ENCODE measurements at regions not wholly inside any gene's neighbourhood (a gene's known extent, or its start where the extent isn't known, plus 50 kb on each side); places are given as distances from the start of the nearest gene placed in this dataset.
"Not testable (repeated sequence)": the region's sequence is repeated elsewhere in the genome, so short reads cannot be mapped to it uniquely, and the experiment has no call there.

DNA sequence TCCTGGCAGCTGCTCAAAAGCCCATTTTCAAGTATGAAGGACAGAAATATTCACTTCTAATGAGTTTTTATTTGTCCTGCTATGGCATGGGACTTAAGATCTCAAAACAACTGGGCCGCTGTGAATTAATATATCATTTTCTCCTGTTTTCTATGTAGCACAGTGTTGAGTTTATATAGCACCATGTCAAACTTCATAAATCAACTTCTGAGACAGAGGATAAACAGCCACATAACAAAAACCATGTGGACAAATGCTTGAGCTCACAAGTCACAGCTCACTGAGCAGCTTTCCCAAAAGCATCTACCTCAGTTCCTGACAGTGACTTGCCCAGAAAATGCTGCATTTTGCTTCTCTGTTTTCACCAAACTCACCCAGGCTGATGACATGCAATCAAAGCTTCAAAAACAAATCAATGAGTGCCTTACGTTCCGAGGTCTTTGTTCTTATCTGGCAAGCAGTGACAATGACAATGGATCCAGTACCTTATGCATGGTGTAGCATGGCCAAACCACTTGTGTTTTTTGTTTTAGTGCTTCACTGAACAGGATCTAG, 722.6 kb downstream of the LRRIQ3 start:
- TF ChIP-seq, protein P1, sequence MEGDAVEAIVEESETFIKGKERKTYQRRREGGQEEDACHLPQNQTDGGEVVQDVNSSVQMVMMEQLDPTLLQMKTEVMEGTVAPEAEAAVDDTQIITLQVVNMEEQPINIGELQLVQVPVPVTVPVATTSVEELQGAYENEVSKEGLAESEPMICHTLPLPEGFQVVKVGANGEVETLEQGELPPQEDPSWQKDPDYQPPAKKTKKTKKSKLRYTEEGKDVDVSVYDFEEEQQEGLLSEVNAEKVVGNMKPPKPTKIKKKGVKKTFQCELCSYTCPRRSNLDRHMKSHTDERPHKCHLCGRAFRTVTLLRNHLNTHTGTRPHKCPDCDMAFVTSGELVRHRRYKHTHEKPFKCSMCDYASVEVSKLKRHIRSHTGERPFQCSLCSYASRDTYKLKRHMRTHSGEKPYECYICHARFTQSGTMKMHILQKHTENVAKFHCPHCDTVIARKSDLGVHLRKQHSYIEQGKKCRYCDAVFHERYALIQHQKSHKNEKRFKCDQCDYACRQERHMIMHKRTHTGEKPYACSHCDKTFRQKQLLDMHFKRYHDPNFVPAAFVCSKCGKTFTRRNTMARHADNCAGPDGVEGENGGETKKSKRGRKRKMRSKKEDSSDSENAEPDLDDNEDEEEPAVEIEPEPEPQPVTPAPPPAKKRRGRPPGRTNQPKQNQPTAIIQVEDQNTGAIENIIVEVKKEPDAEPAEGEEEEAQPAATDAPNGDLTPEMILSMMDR (IDR thresholded peaks at IDR 0.05; ENCODE audit: insufficient read depth, low read depth, low read length, missing control alignments) = no peak
- no peak for DNase-seq (ENCODE audit: low read depth)
- no peak overlapping the region for H3K4me3 ChIP-seq (ENCODE audit: low read depth, low read length)

DNA sequence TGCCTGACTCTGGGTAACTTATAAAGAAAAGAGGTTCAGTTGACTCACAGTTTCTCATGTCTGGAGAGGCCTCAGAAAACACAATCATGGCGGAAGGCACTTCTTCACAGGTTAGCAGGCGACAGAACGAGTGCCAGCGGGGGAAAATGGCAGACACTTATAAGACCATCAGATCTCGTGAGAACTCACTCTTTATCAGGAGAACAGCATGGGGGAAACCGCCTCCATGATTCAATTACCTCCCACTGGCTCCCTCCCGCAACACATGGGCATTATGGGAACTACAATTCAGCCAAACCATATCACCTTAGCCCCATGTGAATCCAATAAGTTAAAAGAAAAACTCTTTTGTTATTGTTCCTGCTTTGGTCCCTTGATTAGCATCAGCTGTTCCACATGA, 725.2 kb downstream of the LRRIQ3 start:
- TF ChIP-seq, protein P1 (IDR thresholded peaks at IDR 0.05; ENCODE audit: insufficient read depth, low read depth, low read length, missing control alignments) = no peak
- DNase-seq (ENCODE audit: low read depth) = no peak
- H3K4me3 ChIP-seq (ENCODE audit: low read depth, low read length) = no peak overlapping the region

DNA sequence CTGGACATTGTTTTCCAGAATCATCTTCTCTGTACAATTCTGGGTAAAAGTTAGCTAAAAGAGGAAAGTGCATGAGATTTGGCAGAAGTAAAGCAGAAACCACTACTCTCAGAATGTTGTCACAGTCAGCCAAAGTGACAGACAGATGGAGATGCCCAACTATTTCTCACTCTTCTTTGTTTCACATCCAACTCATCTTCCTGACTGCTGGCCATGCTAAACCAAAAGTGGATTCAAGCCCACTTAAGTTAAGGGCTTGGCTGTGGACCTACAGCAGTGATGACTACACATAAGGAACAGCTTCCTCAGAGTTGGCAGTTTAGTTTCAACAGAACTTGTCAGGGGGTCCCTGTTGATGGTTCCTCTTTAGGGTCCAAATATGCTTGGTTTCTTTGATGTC, 730.2 kb downstream of the LRRIQ3 start:
- DNase-seq (ENCODE audit: low read depth) = no peak
- H3K4me3 ChIP-seq (ENCODE audit: low read depth, low read length) = no peak overlapping the region
- TF ChIP-seq, protein P1 (IDR thresholded peaks at IDR 0.05; ENCODE audit: insufficient read depth, low read depth, low read length, missing control alignments) = no peak

DNA sequence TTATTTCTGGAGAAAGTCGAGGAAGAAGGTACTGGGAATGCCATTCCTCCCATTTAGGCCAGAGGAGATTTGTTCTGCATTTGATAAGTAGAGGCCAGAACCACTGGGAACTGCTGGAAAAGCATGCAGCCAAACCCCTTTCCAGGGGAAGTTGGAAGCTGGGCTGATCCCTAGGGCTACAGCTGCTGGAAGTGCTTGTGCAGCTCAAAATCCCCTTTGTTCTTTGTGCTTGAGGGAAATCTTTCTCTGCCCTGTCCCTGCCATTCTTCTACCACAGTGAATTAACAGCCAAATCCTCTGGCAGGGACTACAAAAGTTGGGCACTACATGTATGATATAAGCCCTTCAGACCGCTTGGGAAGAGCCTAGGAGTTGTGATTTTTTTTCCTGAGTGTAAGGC, 734.1 kb downstream of the LRRIQ3 start:
- DNase-seq (ENCODE audit: low read depth) = no peak
- TF ChIP-seq, protein P1 (IDR thresholded peaks at IDR 0.05; ENCODE audit: insufficient read depth, low read depth, low read length, missing control alignments) = no peak
- H3K4me3 ChIP-seq (ENCODE audit: low read depth, low read length) = no peak overlapping the region

DNA sequence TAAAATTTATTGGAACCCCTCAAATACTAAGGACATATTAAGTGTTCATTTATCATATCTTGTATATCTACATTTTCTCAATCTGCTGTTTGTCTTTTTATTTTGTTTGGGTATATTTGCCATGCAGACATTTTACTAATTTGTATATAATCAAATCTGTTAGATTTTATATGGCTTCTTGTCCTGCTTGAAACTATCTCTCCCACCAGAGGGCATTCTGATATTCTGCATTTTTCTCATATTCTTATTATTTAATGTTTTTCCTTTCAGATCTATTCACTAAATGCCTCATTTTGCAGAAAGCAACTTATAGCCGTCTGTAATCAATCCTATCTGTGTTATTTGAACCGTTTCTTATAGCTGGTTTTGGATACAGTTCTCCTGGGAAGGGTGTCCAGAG, 745.5 kb downstream of the LRRIQ3 start:
- no peak overlapping the region for H3K4me3 ChIP-seq (ENCODE audit: low read depth, low read length)
- TF ChIP-seq, protein P1 (IDR thresholded peaks at IDR 0.05; ENCODE audit: insufficient read depth, low read depth, low read length, missing control alignments) = no peak
- no peak for DNase-seq (ENCODE audit: low read depth)

DNA sequence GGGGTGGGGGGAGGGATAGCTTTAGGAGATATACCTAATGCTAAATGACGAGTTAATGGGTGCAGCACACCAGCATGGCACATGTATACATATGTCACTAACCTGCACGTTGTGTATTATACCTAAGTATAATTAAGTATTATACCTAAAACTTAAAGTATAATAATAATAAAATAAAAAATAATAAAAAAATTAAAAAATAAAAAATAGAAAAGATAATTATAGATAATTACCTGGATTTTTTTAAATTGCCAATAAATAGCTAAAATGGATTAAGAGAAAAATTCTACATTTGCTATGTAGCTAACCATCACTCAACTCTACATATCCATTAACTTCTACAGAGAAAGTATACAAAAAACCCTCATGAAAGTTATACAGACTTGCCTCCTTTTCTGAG, 747.3 kb downstream of the LRRIQ3 start:
- not testable (repeated sequence) for DNase-seq (ENCODE audit: low read depth); H3K4me3 ChIP-seq (ENCODE audit: low read depth, low read length)

DNA sequence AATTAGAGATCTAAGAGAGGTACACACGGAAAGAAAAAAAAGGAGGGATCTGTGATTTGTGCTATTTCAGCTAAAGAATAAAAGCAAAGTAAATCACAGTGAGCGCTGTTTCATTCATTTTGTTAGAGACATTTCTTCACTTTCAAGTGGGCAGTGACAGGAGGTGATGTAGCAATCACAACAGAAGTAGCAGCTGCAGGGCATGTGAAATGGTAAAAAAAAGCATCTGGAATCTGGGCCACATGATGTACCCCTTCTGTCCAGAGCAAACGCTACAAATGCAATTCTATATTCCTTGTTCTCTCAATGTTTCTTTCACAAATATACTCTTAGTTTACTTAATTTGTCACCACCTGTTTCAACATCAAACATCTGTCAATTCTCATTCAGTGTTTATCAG, 786.5 kb downstream of the LRRIQ3 start:
- DNase-seq (ENCODE audit: low read depth) = no peak
- no peak overlapping the region for H3K4me3 ChIP-seq (ENCODE audit: low read depth, low read length)
- TF ChIP-seq, protein P1 (IDR thresholded peaks at IDR 0.05; ENCODE audit: insufficient read depth, low read depth, low read length, missing control alignments) = no peak
